ENCODE measurements at regions not wholly inside any gene's neighbourhood (a gene's known extent, or its start where the extent isn't known, plus 50 kb on each side); places are given as distances from the start of the nearest gene placed in this dataset.

Small RNAs in the stretch of these regions (small RNA-seq; reads per million reads assigned to genes)
- gene AC134878.1 (0 reads per million in 2 donors), gene AC140113.1 (0 reads per million in 2 donors), gene AC140113.2 (0 reads per million in 2 donors), gene AC140113.3 (0 reads per million in 2 donors), gene AC140113.4 (0 reads per million in 2 donors), gene ANKRD20A6P (0 reads per million in 2 donors)

Measured in adrenal gland (tissue), 2 donors.